CD4-positive, alpha-beta T cell (primary cell): ENCODE measurements at regions not wholly inside any gene's neighbourhood (a gene's known extent, or its start where the extent isn't known, plus 50 kb on each side); places are given as distances from the start of the nearest gene placed in this dataset.

ENCODE experiments used
- ATAC-seq: fragments of 200-7000 bp; cut with Tn5 transposase; one replicate; pipeline ENCODE4 v1.10.0; 2022; ENCODE audit warnings: mild to moderate bottlenecking; ENCODE audit not compliant: poor library complexity
- CTCF ChIA-PET: fragments of 350-600 bp; sonication (Branson Sonifier 250); formaldehyde crosslinking; loops from one replicate; lab custom pipeline; 2021; ENCODE audit warnings: antibody characterized with exemption, inconsistent platforms; lab: Charles Lee
- POLR2A ChIA-PET: fragments of 350-600 bp; sonication (Branson Sonifier 250); formaldehyde crosslinking; loops from one replicate; lab custom pipeline; 2021; ENCODE audit warnings: antibody characterized with exemption, inconsistent platforms; lab: Charles Lee
- DNase-seq, 14 experiments: peaks; one replicate each; pipeline ENCODE4 v3.0.0-alpha.2; 2013 to 2020; ENCODE audit warnings: mixed read lengths in 2 of 14
- H3K27ac ChIP-seq, 2 donors: one replicate each; pipeline versions ENCODE4 v1.5.1 to v1.7.0; 2013; ENCODE audit warnings: low read length in 2 of 2, low read depth in 1 of 2, mild to moderate bottlenecking in 1 of 2
- H3K27me3 ChIP-seq, 2 experiments: 1 replicate in 1 of 2; 2 replicates in 1 of 2; pipeline versions ENCODE4 v1.6.1 to v1.7.0; 2013; ENCODE audit warnings: low read length in 2 of 2, control low read depth in 1 of 2, mild to moderate bottlenecking in 1 of 2, moderate library complexity in 1 of 2; ENCODE audit not compliant: insufficient read depth in 2 of 2, control insufficient read depth in 1 of 2
- H3K36me3 ChIP-seq: one replicate; pipeline ENCODE4 v1.6.1; 2013; ENCODE audit warnings: low read length, control low read depth; ENCODE audit not compliant: insufficient read depth
- H3K4me1 ChIP-seq: one replicate; pipeline ENCODE4 v1.6.1; 2013; ENCODE audit warnings: low read length, control low read depth; ENCODE audit not compliant: insufficient read depth
- H3K4me3 ChIP-seq: one replicate; pipeline ENCODE4 v1.5.1; 2013; ENCODE audit warnings: mild to moderate bottlenecking, low read length, moderate library complexity
- H3K9me3 ChIP-seq, 2 experiments: 1 replicate in 1 of 2; 2 replicates in 1 of 2; pipeline versions ENCODE4 v1.6.1 to v1.7.0; 2013; ENCODE audit warnings: low read length in 2 of 2, mild to moderate bottlenecking in 2 of 2, control low read depth in 1 of 2, moderate library complexity in 1 of 2; ENCODE audit not compliant: control insufficient read depth in 1 of 2, insufficient read depth in 1 of 2
- H3K27ac Mint-ChIP-seq: one replicate; pipeline ENCODE4 v1.8.0; 2020; ENCODE audit warnings: mixed read lengths
- H3K27me3 Mint-ChIP-seq: one replicate; pipeline ENCODE4 v1.8.0; 2021; ENCODE audit warnings: mixed read lengths
- H3K36me3 Mint-ChIP-seq: one replicate; pipeline ENCODE4 v1.8.0; 2021; ENCODE audit warnings: low read depth, mixed read lengths
- H3K4me1 Mint-ChIP-seq: one replicate; pipeline ENCODE4 v1.8.0; 2021; ENCODE audit warnings: low read depth, mixed read lengths
- H3K4me3 Mint-ChIP-seq: one replicate; pipeline ENCODE4 v1.8.0; 2020; ENCODE audit warnings: mild to moderate bottlenecking, mixed read lengths
- H3K9me3 Mint-ChIP-seq: one replicate; pipeline ENCODE4 v1.8.0; 2020; ENCODE audit warnings: mixed read lengths
- intact Hi-C, 2 experiments: fragments of 100-400 bp; cut with DNase I in 1 of 2; cut with micrococcal nuclease in 1 of 2; formaldehyde crosslinking; loops; one replicate each; pipeline versions ENCODE4 v1.15.1 to v1.9.0; 2023 to 2025; cut with DNase I, micrococcal nuclease
- TF ChIP-seq, protein P1 (sequence below): fragments of 200-600 bp; IDR thresholded peaks from one replicate; pipeline ENCODE4 v1.8.0; 2022; ENCODE audit warnings: antibody characterized with exemption, mild to moderate bottlenecking

DNA sequence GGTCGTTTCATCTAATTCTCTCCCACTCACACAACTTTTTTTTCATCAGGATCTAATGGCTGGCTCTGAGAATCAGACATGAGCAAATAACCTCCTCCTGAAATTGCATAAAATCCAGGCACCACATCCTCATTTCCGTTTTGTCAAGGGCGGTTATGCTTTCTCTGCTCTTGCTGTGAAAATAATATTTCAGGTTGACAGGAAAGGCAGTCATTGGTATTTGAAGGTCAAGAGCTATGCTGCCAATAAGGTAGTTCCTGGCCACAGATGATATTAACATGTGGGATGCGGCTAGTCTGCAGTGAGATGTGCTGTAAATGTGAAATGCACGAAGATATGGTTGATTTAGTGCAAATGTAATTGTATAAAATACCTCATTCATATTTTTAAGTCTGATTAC, 870.2 kb upstream of the TMEM132C start:
- POLR2A ChIA-PET = no interaction called here
- H3K4me1 ChIP-seq = no peaks in the 10 kb centered on the region
- H3K36me3 ChIP-seq = no peaks in the 10 kb centered on the region

DNA sequence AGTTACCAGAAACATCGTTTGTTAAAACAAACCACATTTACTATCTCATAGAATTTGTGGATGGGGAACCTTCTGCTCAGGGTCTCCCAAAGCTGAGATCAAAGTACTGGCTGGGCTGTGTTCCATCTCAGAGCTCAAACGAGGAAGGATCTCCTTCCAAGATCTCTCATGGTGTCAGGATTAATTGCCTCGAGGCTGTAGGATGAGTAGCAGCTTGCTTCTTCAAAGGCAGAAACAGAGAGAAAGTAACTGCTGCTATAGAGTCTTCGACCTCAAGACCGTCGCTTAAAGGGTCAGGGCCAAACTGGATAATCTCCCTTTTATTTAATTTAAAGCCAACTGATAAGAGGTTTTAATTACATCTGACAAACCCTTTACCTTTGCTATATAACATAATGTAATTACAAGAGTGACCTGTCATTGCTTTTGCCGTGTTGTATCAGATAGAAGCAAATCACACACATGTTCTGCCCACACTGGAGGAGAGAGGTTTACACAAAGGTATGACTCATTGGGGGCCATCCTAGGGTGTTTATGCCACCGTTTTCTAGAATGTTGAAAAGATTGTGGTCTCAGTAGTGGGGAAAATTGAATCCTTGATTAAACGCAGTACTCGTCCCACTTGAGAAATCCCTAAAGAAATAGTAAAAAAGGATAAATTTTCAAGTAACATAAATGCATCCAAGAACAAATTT, 868.8 kb upstream of the TMEM132C start:
- intact Hi-C loops = no loop called here
- H3K9me3 Mint-ChIP-seq = no peaks in the 10 kb centered on the region
- no peak overlapping the region for H3K4me3 Mint-ChIP-seq
- H3K36me3 Mint-ChIP-seq = no peaks in the 10 kb centered on the region
- TF ChIP-seq, protein P1, sequence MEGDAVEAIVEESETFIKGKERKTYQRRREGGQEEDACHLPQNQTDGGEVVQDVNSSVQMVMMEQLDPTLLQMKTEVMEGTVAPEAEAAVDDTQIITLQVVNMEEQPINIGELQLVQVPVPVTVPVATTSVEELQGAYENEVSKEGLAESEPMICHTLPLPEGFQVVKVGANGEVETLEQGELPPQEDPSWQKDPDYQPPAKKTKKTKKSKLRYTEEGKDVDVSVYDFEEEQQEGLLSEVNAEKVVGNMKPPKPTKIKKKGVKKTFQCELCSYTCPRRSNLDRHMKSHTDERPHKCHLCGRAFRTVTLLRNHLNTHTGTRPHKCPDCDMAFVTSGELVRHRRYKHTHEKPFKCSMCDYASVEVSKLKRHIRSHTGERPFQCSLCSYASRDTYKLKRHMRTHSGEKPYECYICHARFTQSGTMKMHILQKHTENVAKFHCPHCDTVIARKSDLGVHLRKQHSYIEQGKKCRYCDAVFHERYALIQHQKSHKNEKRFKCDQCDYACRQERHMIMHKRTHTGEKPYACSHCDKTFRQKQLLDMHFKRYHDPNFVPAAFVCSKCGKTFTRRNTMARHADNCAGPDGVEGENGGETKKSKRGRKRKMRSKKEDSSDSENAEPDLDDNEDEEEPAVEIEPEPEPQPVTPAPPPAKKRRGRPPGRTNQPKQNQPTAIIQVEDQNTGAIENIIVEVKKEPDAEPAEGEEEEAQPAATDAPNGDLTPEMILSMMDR = no peak
- Histone ChIP-seq H3K4me1 (no peaks in the 10 kb centered on the region), H3K9me3 (no peaks in the 10 kb centered on the region), H3K4me3 (no peak overlapping the region), H3K36me3 (no peaks in the 10 kb centered on the region), H3K27me3 (no peaks in the 10 kb centered on the region), H3K27ac (no peak overlapping the region)
- no peak for ATAC-seq
- POLR2A ChIA-PET = no interaction called here
- no peaks in the 10 kb centered on the region for H3K27me3 Mint-ChIP-seq
- CTCF ChIA-PET = no interaction called here
- no peaks in the 10 kb centered on the region for H3K4me1 Mint-ChIP-seq
- H3K27ac Mint-ChIP-seq = no peak overlapping the region
- no peak for DNase-seq

More for the DNA sequence above, 870.2 kb upstream of the TMEM132C start:
- Histone ChIP-seq H3K27me3 (no peaks in the 10 kb centered on the region), H3K27ac (no peak overlapping the region), H3K4me3 (no peak overlapping the region), H3K9me3 (no peaks in the 10 kb centered on the region)
- DNase-seq (no peak), ATAC-seq (no peak)
- H3K27me3 Mint-ChIP-seq = no peaks in the 10 kb centered on the region
- TF ChIP-seq, protein P1 = no peak
- intact Hi-C loops = no loop called here
- CTCF ChIA-PET = no interaction called here
- H3K9me3 Mint-ChIP-seq = no peaks in the 10 kb centered on the region
- H3K4me3 Mint-ChIP-seq = no peak overlapping the region
- H3K4me1 Mint-ChIP-seq = no peaks in the 10 kb centered on the region
- no peak overlapping the region for H3K27ac Mint-ChIP-seq
- no peaks in the 10 kb centered on the region for H3K36me3 Mint-ChIP-seq

DNA sequence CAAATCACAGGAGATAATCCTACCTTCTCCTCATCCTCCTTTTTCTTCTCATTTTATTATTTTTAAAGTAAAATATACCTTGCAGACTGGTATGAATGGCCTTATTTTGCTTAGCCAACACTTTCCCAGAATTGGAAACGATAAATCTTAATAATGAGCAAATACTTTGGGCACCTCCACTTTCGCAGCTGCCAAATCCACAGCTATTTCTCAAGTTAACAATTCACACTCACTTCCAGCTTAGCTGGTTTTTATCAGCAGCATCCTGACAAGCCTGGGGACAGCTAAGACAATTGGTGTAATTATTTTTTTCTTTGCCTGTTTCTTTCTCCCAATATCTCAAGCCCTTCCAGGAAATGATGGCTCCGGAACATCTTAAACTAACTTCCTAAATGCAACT, 867.5 kb upstream of the TMEM132C start:
- H3K4me3 Mint-ChIP-seq = no peak overlapping the region
- no peaks in the 10 kb centered on the region for H3K27me3 Mint-ChIP-seq
- H3K36me3 Mint-ChIP-seq = no peaks in the 10 kb centered on the region
- H3K4me1 Mint-ChIP-seq = no peaks in the 10 kb centered on the region
- ChIA-PET CTCF (no interaction called here), POLR2A (no interaction called here)
- no peaks in the 10 kb centered on the region for H3K9me3 Mint-ChIP-seq
- H3K27ac Mint-ChIP-seq = no peak overlapping the region
- Histone ChIP-seq H3K4me1 (no peaks in the 10 kb centered on the region), H3K4me3 (no peak overlapping the region), H3K9me3 (no peaks in the 10 kb centered on the region), H3K27me3 (no peaks in the 10 kb centered on the region), H3K36me3 (no peaks in the 10 kb centered on the region), H3K27ac (no peak overlapping the region)
- TF ChIP-seq, protein P1 = no peak
- no peak for DNase-seq
- intact Hi-C loops = no loop called here
- no peak for ATAC-seq
